HUDEP-2 (cell line): ENCODE measurements at regions not wholly inside any gene's neighbourhood (a gene's known extent, or its start where the extent isn't known, plus 50 kb on each side); places are given as distances from the start of the nearest gene placed in this dataset.
"Not testable (repeated sequence)": the region's sequence is repeated elsewhere in the genome, so short reads cannot be mapped to it uniquely, and the experiment has no call there.

Experiments
- DNase-seq, 76 experiments: peaks; one replicate each; lab custom pipeline; 2025; ENCODE audit not compliant: unreplicated experiment in 76 of 76; lab: John Stamatoyannopoulos, UW

- not testable (repeated sequence) for DNase-seq
These were observed 127.2 kb downstream of the TNFRSF13B start for GRCh38 chr17:16844669-16845068.

- DNase-seq, result not testable (repeated sequence)
These were observed 128.4 kb downstream of the TNFRSF13B start for GRCh38 chr17:16843511-16843910.

GRCh38 chr17:16842346-16842745, 129.6 kb downstream of the TNFRSF13B start:
- DNase-seq, result not testable (repeated sequence)

GRCh38 chr17:16841896-16842295, 130.0 kb downstream of the TNFRSF13B start:
- DNase-seq, result not testable (repeated sequence)

- not testable (repeated sequence) for DNase-seq
These were observed 131.7 kb downstream of the TNFRSF13B start for GRCh38 chr17:16840219-16840618.

GRCh38 chr17:16839242-16840175, 132.4 kb downstream of the TNFRSF13B start:
- DNase-seq, result not testable (repeated sequence)

- not testable (repeated sequence) for DNase-seq
These were observed 133.1 kb downstream of the TNFRSF13B start for GRCh38 chr17:16838795-16839194.

GRCh38 chr17:16838287-16838686, 133.6 kb downstream of the TNFRSF13B start:
- DNase-seq, result not testable (repeated sequence)

GRCh38 chr17:16837468-16838266, 134.3 kb downstream of the TNFRSF13B start:
- not testable (repeated sequence) for DNase-seq

- not testable (repeated sequence) for DNase-seq
These were observed 135.5 kb downstream of the TNFRSF13B start for GRCh38 chr17:16836315-16836915.

GRCh38 chr17:16833517-16833916, 138.4 kb downstream of the TNFRSF13B start:
- not testable (repeated sequence) for DNase-seq

GRCh38 chr17:16832853-16833252, 139.1 kb downstream of the TNFRSF13B start:
- DNase-seq, result not testable (repeated sequence)

GRCh38 chr17:16832206-16832605, 139.7 kb downstream of the TNFRSF13B start:
- DNase-seq, result not testable (repeated sequence)

GRCh38 chr17:16830770-16831169, 140.7 kb downstream of the CCDC144A start:
- DNase-seq, result not testable (repeated sequence)

GRCh38 chr17:16830219-16830618, 140.2 kb downstream of the CCDC144A start:
- DNase-seq, result not testable (repeated sequence)
